Fibroblast of skin of left quadriceps (primary cell): ENCODE measurements at regions not wholly inside any gene's neighbourhood (a gene's known extent, or its start where the extent isn't known, plus 50 kb on each side); places are given as distances from the start of the nearest gene placed in this dataset.

Experiments
- DNase-seq, 2 experiments: peaks; one replicate each; pipeline ENCODE4 v3.0.0-alpha.2; 2013; ENCODE audit warnings: low read depth in 2 of 2

DNA sequence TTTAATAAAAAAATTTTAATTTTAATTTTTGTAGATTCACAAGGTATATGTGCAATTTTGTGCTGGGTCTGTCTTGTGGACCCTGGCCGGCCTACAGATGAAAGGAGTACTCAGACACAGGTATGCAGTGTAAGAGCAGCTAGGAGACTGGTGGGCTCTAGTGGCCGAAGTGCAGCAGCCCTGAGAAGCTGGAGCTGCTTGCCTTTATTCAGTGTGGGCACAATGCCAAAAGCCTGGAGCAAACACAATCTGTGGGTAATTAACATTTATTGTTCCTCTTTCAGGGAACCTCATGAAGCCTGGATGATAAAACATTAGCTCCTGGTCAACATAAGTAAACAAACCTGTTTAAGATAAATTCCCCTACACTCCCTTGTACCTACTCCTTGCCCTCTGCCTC lies 135.7 kb upstream of the SEL1L start:
- no peak for DNase-seq

DNA sequence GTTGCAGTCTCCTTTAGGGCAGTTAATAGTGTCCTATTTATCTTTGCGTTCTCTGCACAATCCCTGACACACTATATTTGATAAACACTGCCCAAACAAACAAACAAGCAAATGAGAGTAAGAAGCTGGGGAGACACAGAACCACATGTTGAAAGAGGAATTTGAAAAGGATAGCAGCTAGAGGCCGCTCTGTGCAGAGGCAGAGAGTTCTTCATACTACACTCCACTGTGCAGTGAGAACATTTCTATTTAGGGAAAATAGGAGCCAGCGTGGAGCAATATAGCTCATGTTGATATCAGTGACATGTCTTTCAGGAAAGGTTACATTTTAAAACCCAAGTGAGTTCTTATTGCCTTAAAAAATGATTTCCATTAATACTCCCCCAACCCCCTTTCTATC lies 140.3 kb upstream of the SEL1L start:
- no peak for DNase-seq

DNA sequence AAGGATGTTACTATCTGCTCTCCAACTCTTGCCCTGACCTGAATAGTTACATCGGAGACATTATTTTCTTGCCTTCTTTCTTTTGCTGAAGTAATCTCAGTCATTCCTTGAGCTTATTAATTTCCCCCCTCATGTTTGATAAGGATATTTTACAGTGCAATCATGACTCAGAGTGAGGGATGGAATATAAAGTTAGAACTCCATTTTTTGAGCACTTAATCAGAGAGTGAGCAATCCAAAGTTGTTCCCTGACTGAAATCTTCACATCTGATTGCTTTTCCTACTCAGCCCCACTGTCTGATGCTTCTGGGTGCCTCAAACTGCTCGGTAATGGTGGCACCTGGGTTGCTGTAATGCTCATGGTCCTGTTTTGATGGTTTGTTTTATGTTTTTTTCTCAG lies 142.7 kb upstream of the SEL1L start:
- no peak for DNase-seq

GRCh38 chr14:81676879-81677278 lies 143.2 kb upstream of the SEL1L start:
- DNase-seq = no peak

DNA sequence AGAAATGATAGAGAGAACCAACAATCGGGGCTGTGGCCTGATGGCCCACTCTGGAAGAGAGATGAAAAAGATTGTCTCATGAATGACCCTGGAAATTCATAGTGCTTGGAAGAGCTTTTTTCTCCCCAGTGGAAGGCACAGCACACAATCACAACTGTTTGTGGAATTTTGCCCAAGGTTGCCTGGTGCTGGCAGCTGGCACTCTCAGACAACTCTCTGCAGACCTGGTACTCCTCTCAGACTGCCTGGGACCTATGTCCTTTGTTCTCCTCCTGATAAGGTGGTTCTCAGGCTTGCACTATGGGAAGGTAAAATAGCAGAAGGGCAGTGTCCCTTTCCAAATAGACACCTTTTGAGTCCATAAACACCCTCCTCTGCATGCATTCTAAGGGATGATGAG lies 144.1 kb upstream of the SEL1L start:
- DNase-seq = no peak

DNA sequence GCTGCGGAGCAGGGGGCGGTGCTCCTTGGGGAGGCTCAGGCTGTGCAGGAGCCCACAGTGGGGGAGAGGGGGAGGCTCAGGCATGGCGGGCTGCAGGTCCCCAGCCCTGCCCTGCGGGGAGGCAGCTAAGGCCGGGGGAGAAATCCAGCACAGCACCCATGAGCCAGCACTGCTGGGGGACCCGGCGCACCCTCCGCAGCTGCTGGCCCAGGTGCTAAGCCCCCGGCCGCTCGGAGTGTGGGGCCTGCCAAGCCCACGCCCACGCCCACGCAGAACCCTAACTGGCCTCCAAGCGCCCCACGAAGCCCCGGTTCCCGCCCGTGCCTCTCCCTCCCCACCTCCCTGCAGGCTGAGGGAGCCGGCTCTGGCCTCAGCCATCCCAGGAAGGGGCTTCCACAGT lies 145.6 kb upstream of the SEL1L start:
- no peak for DNase-seq

- no peak for DNase-seq
Measured at GRCh38 chr14:81681541-81681940, 147.9 kb upstream of the SEL1L start.

DNA sequence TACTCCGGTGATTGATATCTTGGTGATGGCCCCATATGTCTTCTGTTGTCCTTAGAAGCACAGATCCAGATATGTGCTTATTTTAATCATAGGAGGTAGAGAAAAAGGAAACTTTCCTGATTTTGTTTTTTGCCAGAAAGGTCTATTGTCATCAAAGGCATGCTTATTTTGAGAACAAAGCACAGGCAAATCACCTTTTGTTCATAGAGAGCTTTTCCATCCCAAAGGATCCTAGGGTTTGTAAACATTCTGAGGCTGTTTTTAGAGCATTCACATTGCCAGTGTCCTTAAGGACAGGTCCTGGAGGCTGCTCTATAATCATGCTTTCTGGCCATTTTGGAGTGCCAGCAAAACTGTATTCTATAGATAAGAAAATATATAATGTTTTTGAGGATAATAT lies 148.5 kb upstream of the SEL1L start:
- DNase-seq = no peak

DNA sequence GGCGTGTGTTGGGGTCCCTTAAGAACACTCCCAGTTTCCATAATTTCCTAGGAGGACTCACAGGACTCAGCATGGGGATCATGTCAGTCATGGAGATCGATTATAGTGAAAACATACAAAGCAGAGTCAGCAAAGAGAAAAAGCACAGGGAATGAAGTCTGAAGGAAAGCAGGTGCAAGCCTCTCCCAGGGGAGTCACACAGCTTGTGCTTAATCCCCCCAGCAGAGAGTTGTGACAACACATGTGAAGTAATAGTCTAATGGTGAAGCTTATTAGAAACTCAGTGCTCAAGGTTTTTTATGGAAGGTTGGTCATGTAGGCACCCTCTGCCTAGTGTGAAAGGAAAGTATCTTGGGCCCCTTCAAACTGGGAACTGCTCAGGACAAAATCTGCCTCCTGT lies 149.0 kb upstream of the SEL1L start:
- no peak for DNase-seq

DNA sequence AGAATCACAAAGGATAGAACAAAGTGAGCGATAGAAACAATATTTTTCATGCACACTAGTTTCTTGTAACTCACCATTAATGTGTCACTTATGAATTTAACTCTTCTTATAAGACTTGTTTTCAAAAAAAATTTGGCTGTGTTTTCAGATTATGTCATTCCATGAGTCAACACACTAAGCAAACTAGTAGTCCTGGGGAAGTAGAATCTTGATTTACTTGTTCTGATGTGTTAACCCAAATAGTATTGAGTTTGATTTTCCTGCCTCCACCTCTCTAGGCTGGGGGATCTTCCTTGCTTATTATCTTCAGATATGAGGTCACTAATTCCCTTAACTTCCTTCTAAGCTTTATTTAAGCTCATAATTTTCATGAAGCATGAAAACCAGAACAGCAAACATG lies 151.0 kb upstream of the SEL1L start:
- DNase-seq = no peak

- DNase-seq = no peak
Measured at GRCh38 chr14:81686512-81686911, 152.9 kb upstream of the SEL1L start.

GRCh38 chr14:81691931-81692330 lies 158.3 kb upstream of the SEL1L start:
- DNase-seq = no peak

DNA sequence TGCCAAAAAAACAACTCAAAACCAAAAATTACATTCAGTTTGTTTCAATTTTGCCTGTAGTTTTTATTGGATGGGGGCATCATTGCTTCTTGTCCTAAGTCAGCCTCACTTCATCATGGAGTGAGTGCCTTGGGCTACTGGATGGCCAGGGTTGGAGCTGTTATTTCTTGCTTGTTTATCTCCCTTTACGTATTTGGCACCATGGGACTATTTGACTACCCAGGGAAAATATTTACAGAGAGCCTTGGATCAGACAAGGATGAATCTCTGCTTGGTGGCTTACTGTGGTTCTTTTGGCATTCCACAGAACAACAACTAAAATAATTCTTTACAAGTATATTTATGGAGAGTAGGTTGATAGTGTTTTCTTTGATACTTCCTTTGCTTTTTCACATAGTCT lies 160.8 kb upstream of the SEL1L start:
- DNase-seq = no peak

DNA sequence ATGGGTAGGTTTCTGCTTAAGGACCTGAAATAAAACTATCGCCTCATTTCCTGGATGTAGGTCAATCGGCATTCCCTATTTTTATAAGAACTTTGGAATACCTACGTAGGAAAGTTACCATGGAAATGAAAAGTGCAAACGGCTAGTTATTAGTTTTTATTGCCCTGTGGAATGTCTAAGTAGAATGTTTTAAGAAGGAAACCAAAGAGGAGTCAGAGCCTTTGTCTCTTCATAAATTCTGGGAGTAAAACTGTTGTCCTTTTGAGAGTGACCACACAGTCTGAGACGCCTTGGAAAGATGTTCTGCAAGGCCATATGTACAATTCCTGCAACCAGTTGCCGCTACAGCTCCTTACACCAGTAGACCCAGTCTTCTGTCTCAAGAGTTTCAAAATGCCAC lies 176.0 kb upstream of the SEL1L start:
- no peak for DNase-seq

DNA sequence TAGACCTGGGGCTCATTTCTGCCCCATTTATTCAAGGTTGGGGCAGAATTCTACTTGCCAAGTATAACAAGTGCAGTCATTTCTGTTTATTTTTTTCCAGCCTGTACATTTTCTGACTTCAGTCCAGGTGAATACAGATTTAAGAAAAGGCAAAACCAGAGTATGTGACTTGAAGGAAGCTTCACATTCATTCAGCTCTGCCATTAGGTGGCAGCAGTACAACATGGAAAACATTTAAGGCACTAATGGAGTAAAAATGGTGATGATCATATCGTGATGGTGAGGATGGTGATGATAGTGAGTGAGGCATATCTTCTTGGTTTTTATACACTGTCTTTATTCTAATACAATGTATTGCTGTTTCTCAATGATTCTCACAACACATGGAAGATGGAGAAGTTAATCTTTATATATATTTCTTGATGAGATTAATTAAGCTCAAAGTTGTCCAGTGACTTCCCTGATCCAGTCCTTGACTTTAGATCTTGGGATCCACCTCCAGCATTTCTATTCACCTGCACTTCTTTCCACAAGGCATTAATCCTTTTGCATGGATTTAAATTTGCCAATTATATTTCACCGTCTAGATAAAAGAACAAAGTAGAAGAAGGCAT lies 176.7 kb upstream of the SEL1L start:
- peak; percentile 1 for DNase-seq

DNA sequence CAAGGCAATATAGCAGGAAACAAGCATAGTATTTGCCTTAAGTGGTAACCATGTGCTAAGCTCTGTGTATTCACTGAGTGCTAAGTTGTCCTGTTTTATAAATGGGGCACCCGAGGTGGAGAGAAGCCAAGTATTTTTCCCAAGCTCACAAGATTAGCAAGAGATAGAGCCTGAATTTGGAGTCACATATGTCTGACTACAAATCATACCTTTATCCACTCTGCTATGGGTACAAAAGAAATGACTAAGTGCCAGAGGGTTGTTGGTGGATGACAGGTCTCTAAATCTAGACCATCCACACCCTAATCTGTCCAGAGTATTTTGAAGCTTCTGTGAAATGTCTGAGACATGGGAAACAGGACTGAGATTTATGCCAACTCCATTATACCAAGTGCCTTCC lies 182.1 kb upstream of the SEL1L start:
- DNase-seq = no peak

DNA sequence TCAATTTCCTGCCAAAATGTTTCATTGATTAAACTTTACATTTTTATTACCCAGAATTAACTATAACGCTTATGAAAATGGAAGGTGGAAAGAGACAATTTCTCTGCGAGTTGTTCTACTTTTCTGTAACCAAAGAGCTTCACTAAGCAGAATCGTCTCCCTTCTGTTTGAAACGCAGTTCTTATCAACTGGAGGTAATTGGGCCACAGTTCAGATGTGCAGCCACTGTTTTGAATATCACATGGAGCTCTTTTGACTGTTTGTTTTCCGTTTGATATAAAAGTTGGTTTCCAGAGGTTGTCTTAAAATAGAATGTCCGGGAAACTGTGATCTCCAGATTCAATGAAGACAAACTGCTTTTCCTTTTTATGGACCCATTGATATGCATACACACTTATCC lies 183.3 kb upstream of the SEL1L start:
- DNase-seq = no peak

GRCh38 chr14:81723956-81724355 lies 190.3 kb upstream of the SEL1L start:
- DNase-seq = no peak

DNA sequence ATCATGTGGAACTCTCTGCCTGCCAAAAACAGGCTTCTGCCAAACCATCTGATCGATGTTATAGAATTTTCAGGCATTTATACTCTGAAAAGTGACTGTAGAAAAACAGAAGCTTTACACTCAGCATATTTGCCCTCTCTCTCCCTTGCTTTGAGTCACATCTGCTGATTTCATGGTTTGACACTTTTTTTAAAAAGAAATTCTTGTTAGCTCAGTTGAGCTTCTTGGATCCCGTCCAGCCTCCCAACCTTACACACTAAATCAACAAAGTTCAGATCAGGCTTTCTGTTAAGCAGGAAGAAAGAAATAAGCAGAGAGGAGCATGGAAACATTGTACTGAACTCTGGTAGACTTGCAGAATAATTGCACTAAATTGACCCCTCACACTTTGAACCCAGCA lies 193.6 kb upstream of the SEL1L start:
- DNase-seq = peak; percentile 8 to 13

DNA sequence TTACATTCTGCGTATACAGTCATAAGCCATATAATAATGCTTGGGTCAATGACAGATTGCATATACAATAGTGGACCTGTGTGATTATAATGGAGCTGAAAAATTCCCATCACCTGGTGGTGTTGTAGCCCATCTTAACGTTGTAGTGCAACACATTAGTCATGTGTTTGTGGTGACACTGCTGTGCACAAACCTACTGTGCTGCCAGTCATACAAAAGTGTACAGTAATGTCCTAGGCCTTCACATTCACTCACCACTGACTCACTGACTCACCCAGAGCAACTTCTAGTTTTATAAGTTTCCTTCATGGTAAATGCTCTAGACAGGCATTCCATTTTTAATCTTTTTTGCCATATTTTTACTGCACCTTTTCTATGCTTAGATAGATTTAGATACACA lies 194.8 kb upstream of the SEL1L start:
- no peak for DNase-seq

GRCh38 chr14:81729622-81730021 lies 196.0 kb upstream of the SEL1L start:
- no peak for DNase-seq

- DNase-seq = no peak
Measured at GRCh38 chr14:81737938-81738337, 204.3 kb upstream of the SEL1L start.

DNA sequence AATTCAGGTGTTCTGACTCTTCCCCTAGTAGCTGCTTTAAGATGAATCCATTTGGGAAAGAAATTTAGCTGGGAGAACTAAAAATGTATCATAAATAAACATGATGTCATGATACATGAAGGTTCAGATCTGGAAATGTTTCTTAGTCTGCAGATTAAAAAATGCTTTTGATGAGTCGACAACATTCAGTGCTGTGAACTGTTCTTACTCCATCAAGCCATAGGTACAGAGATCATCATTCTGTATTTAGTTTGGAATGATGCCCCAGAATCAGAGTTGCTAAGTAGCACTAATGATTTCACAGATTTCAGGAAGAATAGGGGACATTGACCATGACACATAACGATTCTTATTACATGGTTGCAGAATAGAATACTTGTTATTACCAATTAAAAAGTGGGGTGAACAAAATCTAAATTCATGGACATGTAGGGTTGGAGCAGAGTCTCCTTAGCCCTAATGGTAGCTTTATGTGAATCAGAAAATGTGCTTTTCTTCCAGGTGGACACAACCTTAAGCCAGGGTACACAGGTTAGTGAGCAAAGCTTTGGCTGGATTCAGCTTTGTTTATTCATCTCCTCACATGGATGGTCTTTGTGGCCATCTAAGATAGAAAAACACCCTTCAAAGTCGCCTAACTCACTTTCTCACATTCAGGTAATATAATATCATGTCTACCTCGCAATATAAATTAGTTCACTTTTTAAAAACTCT lies 205.4 kb upstream of the SEL1L start:
- DNase-seq = no peak

DNA sequence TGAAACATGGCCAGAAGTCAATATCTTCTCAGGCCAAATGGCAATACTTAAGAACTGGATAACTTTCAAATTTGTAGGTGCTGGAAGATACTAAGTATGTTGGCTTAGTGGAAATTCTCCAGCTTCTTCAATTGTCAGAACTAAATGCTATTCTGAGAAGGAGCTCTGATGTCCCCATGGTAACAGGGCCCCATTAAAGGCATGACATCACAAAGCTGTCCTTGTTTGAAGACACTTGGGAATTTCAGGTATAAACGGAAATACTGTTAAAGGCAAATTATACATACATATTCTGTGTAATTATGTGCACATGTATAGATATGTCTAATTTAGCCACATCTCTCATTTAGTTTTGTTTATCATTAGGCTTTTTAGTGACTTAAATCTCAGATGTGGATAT lies 210.0 kb upstream of the SEL1L start:
- no peak for DNase-seq
